Fibroblast of the aortic adventitia (primary cell): ENCODE measurements at regions not wholly inside any gene's neighbourhood (a gene's known extent, or its start where the extent isn't known, plus 50 kb on each side); places are given as distances from the start of the nearest gene placed in this dataset.

Experiments
- DNase-seq: peaks from one replicate; pipeline ENCODE4 v3.0.0-alpha.2; 2010; ENCODE audit warnings: low read depth
- H3K4me3 ChIP-seq: 2 replicates; pipeline ENCODE4 v1.5.1; 2011; ENCODE audit warnings: low read depth, mild to moderate bottlenecking, control low read depth, low read length, moderate library complexity
- CTCF ChIP-seq: IDR thresholded peaks from 2 replicates; pipeline ENCODE4 v1.5.1; 2011; ENCODE audit warnings: mild to moderate bottlenecking, low read length, control low read depth, inconsistent platforms; ENCODE audit not compliant: insufficient read depth

GRCh38 chr3:137300703-137301102 is 342.9 kb downstream of the IL20RB start:
- H3K4me3 ChIP-seq = no peak overlapping the region
- no peak for TF ChIP-seq CTCF
- no peak for DNase-seq

GRCh38 chr3:137304313-137305056 is 346.7 kb downstream of the IL20RB start:
- DNase-seq = no peak
- H3K4me3 ChIP-seq = no peak overlapping the region
- TF ChIP-seq CTCF = no peak

GRCh38 chr3:137324114-137324513 is 366.3 kb downstream of the IL20RB start:
- DNase-seq = no peak
- no peak for TF ChIP-seq CTCF

GRCh38 chr3:137325170-137325569 is 367.4 kb downstream of the IL20RB start:
- no peak for DNase-seq
- no peak for TF ChIP-seq CTCF
- no peak overlapping the region for H3K4me3 ChIP-seq

More at GRCh38 chr3:137324114-137324513, 366.3 kb downstream of the IL20RB start:
- H3K4me3 ChIP-seq = no peak overlapping the region

- TF ChIP-seq CTCF = no peak
- H3K4me3 ChIP-seq = no peak overlapping the region
- DNase-seq = no peak
Measured at GRCh38 chr3:137325934-137326333, 368.2 kb downstream of the IL20RB start.

- DNase-seq = no peak
- no peak for TF ChIP-seq CTCF
- no peak overlapping the region for H3K4me3 ChIP-seq
Measured at GRCh38 chr3:137329594-137329993, 371.8 kb downstream of the IL20RB start.

GRCh38 chr3:137330246-137330645 is 372.5 kb downstream of the IL20RB start:
- no peak for DNase-seq
- TF ChIP-seq CTCF = no peak
- no peak overlapping the region for H3K4me3 ChIP-seq
